T-cell (primary cell): ENCODE measurements at regions not wholly inside any gene's neighbourhood (a gene's known extent, or its start where the extent isn't known, plus 50 kb on each side); places are given as distances from the start of the nearest gene placed in this dataset.

ENCODE experiments used
- ATAC-seq, 4 experiments: fragments of 200-7000 bp in 3 of 4; fragments of 150-1000 bp in 1 of 4; cut with Tn5 transposase; replicated peaks in 1 of 4; 1 replicate in 3 of 4; 2 replicates in 1 of 4; pipeline ENCODE4 v1.10.0; 2021; ENCODE audit warnings: moderate library complexity in 3 of 4, mild to moderate bottlenecking in 2 of 4, moderate number of reproducible peaks in 1 of 4
- CTCF ChIA-PET, 2 donors: fragments of 300-600 bp; sonication (Branson Sonifier 250); formaldehyde crosslinking; loops; one replicate each; lab custom pipeline; 2022; ENCODE audit warnings: antibody characterized with exemption in 2 of 2; lab: Charles Lee
- POLR2A ChIA-PET, 2 donors: fragments of 300-600 bp; sonication (Branson Sonifier 250); formaldehyde crosslinking; loops; one replicate each; lab custom pipeline; 2022; ENCODE audit warnings: antibody characterized with exemption in 2 of 2; lab: Charles Lee
- DNase-seq, 35 experiments: peaks; one replicate each; pipeline versions ENCODE4 v3.0.0 to v3.0.0-alpha.2; 2013 to 2023
- H3K27ac ChIP-seq: one replicate; pipeline ENCODE4 v1.5.1; 2013; ENCODE audit warnings: low read length
- H3K27me3 ChIP-seq, 2 experiments: replicated peaks in 1 of 2; 1 replicate in 1 of 2; 2 replicates in 1 of 2; pipeline versions ENCODE4 v1.6.1 to v1.7.0; 2013; ENCODE audit warnings: low read length in 1 of 2, mixed read lengths in 1 of 2; ENCODE audit not compliant: control insufficient read depth in 2 of 2, insufficient read depth in 2 of 2; ENCODE audit errors: extremely low read depth in 1 of 2
- H3K36me3 ChIP-seq, 2 donors: 1 replicate in 1 of 2; 2 replicates in 1 of 2; pipeline versions ENCODE4 v1.6.1 to v1.7.0; 2013; ENCODE audit warnings: low read length in 1 of 2; ENCODE audit not compliant: control insufficient read depth in 2 of 2, insufficient read depth in 1 of 2; ENCODE audit errors: extremely low read depth in 1 of 2
- H3K4me1 ChIP-seq, 2 experiments: 1 replicate in 1 of 2; 2 replicates in 1 of 2; pipeline versions ENCODE4 v1.6.1 to v1.7.0; 2013; ENCODE audit warnings: low read length in 2 of 2, mixed read lengths in 1 of 2; ENCODE audit not compliant: insufficient read depth in 2 of 2, control insufficient read depth in 1 of 2; ENCODE audit errors: extremely low read depth in 1 of 2
- H3K4me3 ChIP-seq, 2 donors: 1 replicate in 1 of 2; 2 replicates in 1 of 2; pipeline versions ENCODE4 v1.5.1 to v1.7.0; 2013; ENCODE audit warnings: mild to moderate bottlenecking in 2 of 2, low read length in 1 of 2, moderate library complexity in 1 of 2; ENCODE audit not compliant: control insufficient read depth in 1 of 2; ENCODE audit errors: extremely low read depth in 1 of 2
- H3K9me3 ChIP-seq: 2 replicates; pipeline ENCODE4 v1.7.0; 2013
- H3K27ac Mint-ChIP-seq, 2 donors: one replicate each; pipeline ENCODE4 v1.8.0; 2020 to 2021; ENCODE audit warnings: mild to moderate bottlenecking in 2 of 2, mixed read lengths in 2 of 2
- H3K27me3 Mint-ChIP-seq, 2 donors: one replicate each; pipeline ENCODE4 v1.8.0; 2021 to 2022; ENCODE audit warnings: mixed read lengths in 2 of 2
- H3K36me3 Mint-ChIP-seq: one replicate; pipeline ENCODE4 v1.8.0; 2021; ENCODE audit warnings: mixed read lengths
- H3K4me1 Mint-ChIP-seq, 3 donors: one replicate each; pipeline ENCODE4 v1.8.0; 2020 to 2022; ENCODE audit warnings: mixed read lengths in 3 of 3, mild to moderate bottlenecking in 1 of 3
- H3K4me3 Mint-ChIP-seq, 3 donors: one replicate each; pipeline ENCODE4 v1.8.0; 2020 to 2022; ENCODE audit warnings: mild to moderate bottlenecking in 3 of 3, mixed read lengths in 3 of 3, moderate library complexity in 3 of 3
- H3K9me3 Mint-ChIP-seq, 3 donors: one replicate each; pipeline ENCODE4 v1.8.0; 2020 to 2022; ENCODE audit warnings: mixed read lengths in 3 of 3
- WGBS: methylation state at CpG from one replicate; pipeline ENCODE4 v1.1.5; 2013; ENCODE audit warnings: missing lambda C conversion rate; ENCODE audit not compliant: insufficient coverage; 5-methylcytosine and 5-hydroxymethylcytosine counted together

DNA sequence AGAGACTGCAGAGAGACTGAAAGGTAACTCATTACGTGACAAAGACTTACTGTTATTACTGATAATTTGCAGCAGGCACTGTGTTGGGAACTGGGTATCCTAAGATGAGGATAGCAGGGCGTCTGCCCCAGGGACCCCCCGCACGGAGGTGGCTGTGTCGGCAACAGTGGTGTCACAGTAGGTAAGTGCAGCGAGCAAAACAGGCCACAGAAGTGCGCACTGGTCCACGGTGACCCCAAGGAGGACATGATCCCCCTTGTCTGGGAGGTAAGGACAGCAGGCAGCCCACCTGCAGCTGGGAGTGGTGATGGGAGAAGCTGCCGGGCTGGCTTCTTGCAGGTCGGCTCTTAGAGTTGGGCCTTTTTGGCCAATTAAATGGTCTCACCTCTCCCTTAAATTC is 82.9 kb downstream of the FAM43A start:
- H3K9me3 Mint-ChIP-seq: no peaks in the 10 kb centered on the region
- peak overlapping the region; percentile 93 to 94 for H3K27ac Mint-ChIP-seq
- Histone ChIP-seq H3K27me3 (peaks cover 0 to 17% of the 10 kb centered on the region in 2 experiments), H3K4me1 (peaks cover 4 to 10% of the 10 kb centered on the region in 2 experiments), H3K4me3 (no peak overlapping the region), H3K9me3 (no peaks in the 10 kb centered on the region), H3K36me3 (no peaks in the 10 kb centered on the region), H3K27ac (peak overlapping the region; percentile 30)
- H3K4me1 Mint-ChIP-seq: peaks cover 21 to 30% (median 25%) of the 10 kb centered on the region in 3 donors
- peaks cover 10 to 11% of the 10 kb centered on the region in 2 donors for H3K27me3 Mint-ChIP-seq
- no peaks in the 10 kb centered on the region for H3K36me3 Mint-ChIP-seq
- peak overlapping the region; percentile 81 to 84 (median 83) for H3K4me3 Mint-ChIP-seq
- ATAC-seq (no peak), DNase-seq (peak in 1 of 35 experiments; percentile 1)
- POLR2A ChIA-PET: interaction anchor here in 1 of 2 donors (1.0 kb wide), 2 partner anchors 53 to 81 kb away, joined by 3 to 11 read pairs; no protein-coding TSS in a partner anchor
- CTCF ChIA-PET: interaction anchor here in 1 of 2 donors (0.6 to 1.3 kb wide), 6 partner anchors 12 to 491 kb away, joined by 3 to 17 read pairs (median 7); partner anchors contain the start of gene LSG1
- WGBS: 97% methylated on average over 8 of the region's 10 CpGs

- Mint-ChIP-seq H3K4me1 (peaks cover 21 to 30% (median 25%) of the 10 kb centered on the region in 3 donors), H3K27me3 (peaks cover 8 to 11% of the 10 kb centered on the region in 2 donors), H3K27ac (peak overlapping the region; percentile 93 to 94), H3K36me3 (no peaks in the 10 kb centered on the region), H3K9me3 (no peaks in the 10 kb centered on the region), H3K4me3 (peak overlapping the region; percentile 81 to 84 (median 83))
- DNase-seq: peak; percentile 79 to 97 (median 92)
- WGBS: 0% methylated on average over 9 of the region's 16 CpGs
- ATAC-seq: peak; percentile 96 to 98 (median 98)
- Histone ChIP-seq H3K27me3 (peaks cover 0 to 19% of the 10 kb centered on the region in 2 experiments), H3K4me1 (peaks cover 4 to 10% of the 10 kb centered on the region in 2 experiments), H3K9me3 (no peaks in the 10 kb centered on the region), H3K27ac (peak overlapping the region; percentile 79), H3K36me3 (no peaks in the 10 kb centered on the region), H3K4me3 (peak overlapping the region; percentile 38 to 54)
- CTCF ChIA-PET: interaction anchor here in 1 of 2 donors (0.6 to 1.3 kb wide), 9 partner anchors 12 to 1151 kb away, joined by 3 to 17 read pairs (median 4); partner anchors contain the start of gene LSG1
- POLR2A ChIA-PET: interaction anchor here in 1 of 2 donors (1.0 kb wide), 2 partner anchors 54 to 82 kb away, joined by 3 to 11 read pairs; no protein-coding TSS in a partner anchor
These were observed 83.4 kb downstream of the FAM43A start for GRCh38 chr3:194769020-194769643.

GRCh38 chr3:194772241-194773000 is 86.7 kb downstream of the FAM43A start:
- H3K36me3 ChIP-seq: no peaks in the 10 kb centered on the region
- DNase-seq (no peak), ATAC-seq (no peak)
- H3K27me3 ChIP-seq: peaks cover 0 to 22% of the 10 kb centered on the region in 2 experiments
- POLR2A ChIA-PET: no interaction called here
- H3K4me1 ChIP-seq: peaks cover 4 to 10% of the 10 kb centered on the region in 2 experiments
- no peaks in the 10 kb centered on the region for H3K9me3 ChIP-seq
- H3K27me3 Mint-ChIP-seq: peaks cover 17 to 20% of the 10 kb centered on the region in 2 donors
- no peak overlapping the region for H3K27ac ChIP-seq
- no peaks in the 10 kb centered on the region for H3K36me3 Mint-ChIP-seq
- H3K4me3 ChIP-seq: no peak overlapping the region
- 94% methylated on average over 7 of the region's 13 CpGs for WGBS
- H3K27ac Mint-ChIP-seq: no peak overlapping the region
- CTCF ChIA-PET: no interaction called here
- peaks cover 20 to 25% (median 21%) of the 10 kb centered on the region in 3 donors for H3K4me1 Mint-ChIP-seq
- no peaks in the 10 kb centered on the region for H3K9me3 Mint-ChIP-seq
- H3K4me3 Mint-ChIP-seq: no peak overlapping the region

DNA sequence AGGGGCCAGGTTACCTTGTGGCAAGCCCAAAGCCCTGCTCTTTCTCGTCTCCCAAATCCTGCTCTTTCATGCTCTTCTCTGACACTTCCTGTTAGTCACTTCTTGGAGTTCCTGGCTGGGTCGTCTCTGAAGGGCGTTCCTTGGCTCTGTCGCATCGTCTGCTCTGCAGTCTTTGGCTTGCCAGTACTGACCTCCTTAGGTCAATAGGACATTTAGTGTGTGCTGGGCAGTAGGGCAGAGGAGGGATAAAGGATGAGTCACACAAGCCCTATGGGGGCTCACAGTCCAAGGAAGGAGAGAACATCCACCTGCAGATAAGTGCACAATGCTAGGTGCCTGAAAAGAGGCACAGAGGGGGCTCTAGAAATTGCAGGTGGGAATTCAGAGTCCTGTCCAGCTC is 87.5 kb downstream of the FAM43A start:
- WGBS: 64% methylated on average over 5 of the region's 5 CpGs
- no peak overlapping the region for H3K27ac ChIP-seq
- H3K27me3 ChIP-seq: peaks cover 0 to 27% of the 10 kb centered on the region in 2 experiments
- ATAC-seq (no peak), DNase-seq (no peak)
- CTCF ChIA-PET: no interaction called here
- POLR2A ChIA-PET: no interaction called here
- no peak overlapping the region for H3K4me3 ChIP-seq
- Mint-ChIP-seq H3K4me1 (peaks cover 17 to 21% (median 20%) of the 10 kb centered on the region in 3 donors), H3K27me3 (peaks cover 20 to 21% of the 10 kb centered on the region in 2 donors), H3K9me3 (no peaks in the 10 kb centered on the region), H3K4me3 (no peak overlapping the region), H3K27ac (no peak overlapping the region), H3K36me3 (no peaks in the 10 kb centered on the region)
- no peaks in the 10 kb centered on the region for H3K36me3 ChIP-seq
- no peaks in the 10 kb centered on the region for H3K9me3 ChIP-seq
- H3K4me1 ChIP-seq: peaks cover 4 to 10% of the 10 kb centered on the region in 2 experiments

DNA sequence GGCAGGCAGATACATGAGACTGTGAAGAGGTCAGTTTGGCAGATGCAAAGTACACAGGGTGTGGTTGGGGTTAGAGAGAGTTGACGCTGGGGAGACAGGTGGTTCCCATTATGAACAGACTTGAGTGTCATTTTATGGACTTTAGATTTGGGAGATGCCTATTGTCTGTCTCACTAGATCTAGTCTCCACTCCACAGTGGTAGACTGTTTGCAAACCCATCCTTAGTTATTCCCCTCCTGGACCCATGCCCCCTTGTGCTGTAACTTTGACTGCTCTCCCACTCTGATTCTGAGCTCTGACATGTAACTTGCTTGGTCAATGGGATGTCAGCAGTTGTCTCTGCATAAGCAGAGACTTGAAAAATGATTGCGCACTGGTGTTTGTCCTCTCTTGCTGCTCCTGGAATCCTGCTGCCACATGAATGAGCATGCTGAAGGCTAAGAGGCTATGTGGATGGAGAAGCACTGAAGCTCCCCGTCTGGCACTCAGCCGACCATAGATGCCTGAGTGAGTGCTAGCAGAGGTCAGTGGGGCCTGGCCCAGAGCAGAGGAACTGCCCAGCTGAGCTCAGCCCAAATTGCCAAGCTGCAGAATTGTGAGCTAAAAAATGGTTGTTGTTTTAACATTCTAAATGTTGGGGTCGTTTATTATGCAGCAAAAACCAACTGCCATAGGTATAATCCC is 88.2 kb downstream of the FAM43A start:
- Histone ChIP-seq H3K9me3 (no peaks in the 10 kb centered on the region), H3K4me3 (no peak overlapping the region), H3K36me3 (no peaks in the 10 kb centered on the region), H3K4me1 (peaks cover 3 to 4% of the 10 kb centered on the region in 2 experiments), H3K27me3 (peaks cover 0 to 27% of the 10 kb centered on the region in 2 experiments), H3K27ac (no peak overlapping the region)
- WGBS: 69% methylated on average over 3 of the region's 5 CpGs
- no peak for DNase-seq
- Mint-ChIP-seq H3K9me3 (no peaks in the 10 kb centered on the region), H3K4me3 (no peak overlapping the region), H3K27me3 (peaks cover 25 to 26% of the 10 kb centered on the region in 2 donors), H3K27ac (no peak overlapping the region), H3K36me3 (no peaks in the 10 kb centered on the region), H3K4me1 (peaks cover 10 to 14% (median 14%) of the 10 kb centered on the region in 3 donors)
- CTCF ChIA-PET: no interaction called here
- POLR2A ChIA-PET: no interaction called here
- no peak for ATAC-seq

DNA sequence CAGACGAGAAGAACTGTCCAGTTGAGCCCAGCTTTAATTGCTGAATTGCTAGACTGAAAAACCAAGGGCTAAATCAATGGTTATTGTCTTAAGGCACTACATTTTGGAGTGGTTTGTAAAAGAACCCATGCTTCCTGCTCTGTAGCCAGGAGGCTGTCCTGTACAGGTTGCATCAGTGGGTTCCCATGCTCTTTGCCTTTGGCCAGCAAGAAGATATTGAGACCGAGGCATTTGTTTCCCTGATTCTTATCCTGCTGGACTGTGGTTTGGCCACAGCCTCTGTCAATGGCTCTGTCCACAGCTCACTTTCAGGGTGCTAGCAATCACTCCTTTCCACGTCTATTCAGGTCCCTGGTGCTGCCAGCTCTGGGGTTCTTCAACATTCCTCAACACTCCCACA is 89.6 kb downstream of the FAM43A start:
- DNase-seq: no peak
- Mint-ChIP-seq H3K4me3 (no peak overlapping the region), H3K27me3 (peaks cover 34 to 36% of the 10 kb centered on the region in 2 donors), H3K9me3 (no peaks in the 10 kb centered on the region), H3K4me1 (peaks cover 0 to 1% (median under 1%) of the 10 kb centered on the region in 3 donors), H3K36me3 (no peaks in the 10 kb centered on the region), H3K27ac (no peak overlapping the region)
- H3K27ac ChIP-seq: no peak overlapping the region
- no peak overlapping the region for H3K4me3 ChIP-seq
- no peaks in the 10 kb centered on the region for H3K9me3 ChIP-seq
- H3K36me3 ChIP-seq: no peaks in the 10 kb centered on the region
- peaks cover 0 to 35% of the 10 kb centered on the region in 2 experiments for H3K27me3 ChIP-seq
- WGBS: 79% methylated on average over 3 of the region's 3 CpGs
- ChIA-PET CTCF (no interaction called here), POLR2A (no interaction called here)
- no peaks in the 10 kb centered on the region for H3K4me1 ChIP-seq
- no peak for ATAC-seq
